NCI-H1694 treated with DMSO at 0.1 percent for 48 hours (cell line): ENCODE measurements at regions not wholly inside any gene's neighbourhood (a gene's known extent, or its start where the extent isn't known, plus 50 kb on each side); places are given as distances from the start of the nearest gene placed in this dataset.
"Not testable (repeated sequence)": the region's sequence is repeated elsewhere in the genome, so short reads cannot be mapped to it uniquely, and the experiment has no call there.

Experiments used
- DNase-seq: peaks from one replicate; lab custom pipeline; 2025; lab: John Stamatoyannopoulos, UW

- no peak for DNase-seq
These were observed 239.1 kb downstream of the THBS2 start for GRCh38 chr6:169014211-169015197.

GRCh38 chr6:169009628-169010027 lies 244.0 kb downstream of the THBS2 start:
- no peak for DNase-seq

GRCh38 chr6:169008641-169009257 lies 244.9 kb downstream of the THBS2 start:
- no peak for DNase-seq

- DNase-seq: no peak
These were observed 248.5 kb downstream of the THBS2 start for GRCh38 chr6:169005166-169005565.

GRCh38 chr6:169000022-169000421 lies 253.6 kb downstream of the THBS2 start:
- no peak for DNase-seq

- DNase-seq: no peak
These were observed 254.3 kb downstream of the THBS2 start for GRCh38 chr6:168999392-168999791.

- no peak for DNase-seq
These were observed 257.4 kb downstream of the THBS2 start for GRCh38 chr6:168996356-168996625.

- no peak for DNase-seq
These were observed 257.9 kb downstream of the THBS2 start for GRCh38 chr6:168995526-168996355.

GRCh38 chr6:168994956-168995355 lies 258.7 kb downstream of the THBS2 start:
- no peak for DNase-seq

- no peak for DNase-seq
These were observed 261.1 kb downstream of the THBS2 start for GRCh38 chr6:168992446-168993144.

GRCh38 chr6:168991695-168992094 lies 262.0 kb downstream of the THBS2 start:
- DNase-seq: not testable (repeated sequence)

GRCh38 chr6:168990019-168990751 lies 263.5 kb downstream of the THBS2 start:
- no peak for DNase-seq

GRCh38 chr6:168989421-168989820 lies 264.2 kb downstream of the THBS2 start:
- DNase-seq: no peak

- DNase-seq: no peak
These were observed 264.8 kb downstream of the THBS2 start for GRCh38 chr6:168988801-168989200.

GRCh38 chr6:168988280-168988679 lies 265.4 kb downstream of the THBS2 start:
- no peak for DNase-seq

GRCh38 chr6:168985705-168986104 lies 267.9 kb downstream of the THBS2 start:
- no peak for DNase-seq

GRCh38 chr6:168983925-168984324 lies 269.7 kb downstream of the THBS2 start:
- no peak for DNase-seq

- no peak for DNase-seq
These were observed 272.5 kb downstream of the THBS2 start for GRCh38 chr6:168981187-168981586.

GRCh38 chr6:168979254-168979653 lies 274.4 kb downstream of the THBS2 start:
- DNase-seq: no peak

- DNase-seq: no peak
These were observed 281.5 kb downstream of the THBS2 start for GRCh38 chr6:168972128-168972527.

- DNase-seq: no peak
These were observed 282.1 kb downstream of the THBS2 start for GRCh38 chr6:168971549-168971948.
